Rectal smooth muscle tissue (tissue), 1 donor: ENCODE measurements at regions not wholly inside any gene's neighbourhood (a gene's known extent, or its start where the extent isn't known, plus 50 kb on each side); places are given as distances from the start of the nearest gene placed in this dataset.

Source experiments
- H3K27ac ChIP-seq: one replicate; pipeline ENCODE4 v1.7.0; 2013; ENCODE audit warnings: low read depth, low read length, inconsistent platforms
- H3K27me3 ChIP-seq: one replicate; pipeline ENCODE4 v1.7.0; 2013; ENCODE audit warnings: low read length; ENCODE audit not compliant: control insufficient read depth, insufficient read depth
- H3K36me3 ChIP-seq: one replicate; pipeline ENCODE4 v1.7.0; 2013; ENCODE audit warnings: low read length; ENCODE audit not compliant: control insufficient read depth, insufficient read depth
- H3K4me1 ChIP-seq: one replicate; pipeline ENCODE4 v1.7.0; 2013; ENCODE audit warnings: low read length; ENCODE audit not compliant: control insufficient read depth, insufficient read depth
- H3K4me3 ChIP-seq: one replicate; pipeline ENCODE4 v1.7.0; 2013; ENCODE audit warnings: low read length
- H3K9ac ChIP-seq: one replicate; pipeline ENCODE4 v1.7.0; 2013; ENCODE audit warnings: low read length

GRCh38 chr6:163951326-163951725 is 536.8 kb downstream of the QKI start:
- no peaks in the 10 kb centered on the region for H3K4me1 ChIP-seq
- no peak overlapping the region for H3K27ac ChIP-seq
- no peaks in the 10 kb centered on the region for H3K27me3 ChIP-seq
- H3K36me3 ChIP-seq = no peaks in the 10 kb centered on the region
- no peak overlapping the region for H3K4me3 ChIP-seq
- no peak overlapping the region for H3K9ac ChIP-seq

GRCh38 chr6:163950159-163950558 is 535.6 kb downstream of the QKI start:
- Histone ChIP-seq H3K4me1 (no peaks in the 10 kb centered on the region), H3K9ac (no peak overlapping the region), H3K4me3 (no peak overlapping the region), H3K36me3 (no peaks in the 10 kb centered on the region), H3K27me3 (no peaks in the 10 kb centered on the region), H3K27ac (no peak overlapping the region)

GRCh38 chr6:163949431-163949830 is 534.9 kb downstream of the QKI start:
- Histone ChIP-seq H3K27ac (no peak overlapping the region), H3K27me3 (no peaks in the 10 kb centered on the region), H3K36me3 (no peaks in the 10 kb centered on the region), H3K4me3 (no peak overlapping the region), H3K9ac (no peak overlapping the region), H3K4me1 (no peaks in the 10 kb centered on the region)

- Histone ChIP-seq H3K9ac (no peak overlapping the region), H3K4me3 (no peak overlapping the region), H3K27me3 (no peaks in the 10 kb centered on the region), H3K4me1 (no peaks in the 10 kb centered on the region), H3K27ac (no peak overlapping the region), H3K36me3 (no peaks in the 10 kb centered on the region)
These were observed 533.7 kb downstream of the QKI start for GRCh38 chr6:163948250-163948649.

GRCh38 chr6:163947276-163947675 is 532.8 kb downstream of the QKI start:
- no peak overlapping the region for H3K27ac ChIP-seq
- H3K4me1 ChIP-seq = no peaks in the 10 kb centered on the region
- H3K9ac ChIP-seq = no peak overlapping the region
- H3K36me3 ChIP-seq = no peaks in the 10 kb centered on the region
- H3K27me3 ChIP-seq = no peaks in the 10 kb centered on the region
- H3K4me3 ChIP-seq = no peak overlapping the region

- Histone ChIP-seq H3K9ac (no peak overlapping the region), H3K36me3 (no peaks in the 10 kb centered on the region), H3K27me3 (no peaks in the 10 kb centered on the region), H3K4me3 (no peak overlapping the region), H3K4me1 (no peaks in the 10 kb centered on the region), H3K27ac (peak overlapping the region; percentile 15)
These were observed 531.9 kb downstream of the QKI start for GRCh38 chr6:163946437-163946836.

- Histone ChIP-seq H3K27ac (peak overlapping the region; percentile 15), H3K4me1 (no peaks in the 10 kb centered on the region), H3K27me3 (no peaks in the 10 kb centered on the region), H3K36me3 (no peaks in the 10 kb centered on the region), H3K9ac (no peak overlapping the region), H3K4me3 (no peak overlapping the region)
These were observed 531.3 kb downstream of the QKI start for GRCh38 chr6:163945808-163946207.

- no peaks in the 10 kb centered on the region for H3K27me3 ChIP-seq
- no peak overlapping the region for H3K9ac ChIP-seq
- no peaks in the 10 kb centered on the region for H3K36me3 ChIP-seq
- no peak overlapping the region for H3K27ac ChIP-seq
- H3K4me1 ChIP-seq = no peaks in the 10 kb centered on the region
- no peak overlapping the region for H3K4me3 ChIP-seq
These were observed 530.4 kb downstream of the QKI start for GRCh38 chr6:163944897-163945296.

- no peak overlapping the region for H3K4me3 ChIP-seq
These were observed 529.3 kb downstream of the QKI start for GRCh38 chr6:163943607-163944385.

GRCh38 chr6:163942790-163943189 is 528.3 kb downstream of the QKI start:
- Histone ChIP-seq H3K4me3 (no peak overlapping the region), H3K27ac (no peak overlapping the region), H3K36me3 (no peaks in the 10 kb centered on the region), H3K27me3 (no peaks in the 10 kb centered on the region), H3K4me1 (no peaks in the 10 kb centered on the region), H3K9ac (no peak overlapping the region)

More at GRCh38 chr6:163943607-163944385, 529.3 kb downstream of the QKI start:
- H3K9ac ChIP-seq = no peak overlapping the region
- no peaks in the 10 kb centered on the region for H3K4me1 ChIP-seq
- H3K27ac ChIP-seq = peak overlapping the region; percentile 12
- no peaks in the 10 kb centered on the region for H3K36me3 ChIP-seq
- H3K27me3 ChIP-seq = no peaks in the 10 kb centered on the region

- no peak overlapping the region for H3K4me3 ChIP-seq
- H3K27me3 ChIP-seq = no peaks in the 10 kb centered on the region
- H3K27ac ChIP-seq = no peak overlapping the region
- no peaks in the 10 kb centered on the region for H3K36me3 ChIP-seq
- H3K4me1 ChIP-seq = no peaks in the 10 kb centered on the region
- H3K9ac ChIP-seq = no peak overlapping the region
These were observed 527.1 kb downstream of the QKI start for GRCh38 chr6:163941624-163941976.

GRCh38 chr6:163940705-163941623 is 526.4 kb downstream of the QKI start:
- Histone ChIP-seq H3K4me1 (no peaks in the 10 kb centered on the region), H3K4me3 (no peak overlapping the region), H3K9ac (no peak overlapping the region), H3K27me3 (no peaks in the 10 kb centered on the region), H3K27ac (no peak overlapping the region), H3K36me3 (no peaks in the 10 kb centered on the region)
